H9 (cell line): ENCODE measurements at regions not wholly inside any gene's neighbourhood (a gene's known extent, or its start where the extent isn't known, plus 50 kb on each side); places are given as distances from the start of the nearest gene placed in this dataset.

Experiments
- DNase-seq: peaks from one replicate; pipeline ENCODE4 v3.0.0-alpha.2; 2017
- H2AFZ ChIP-seq: one replicate; pipeline ENCODE4 v1.6.1; 2013; ENCODE audit warnings: mild to moderate bottlenecking, low read length, control low read depth, moderate library complexity
- H2AK5ac ChIP-seq: 2 replicates; pipeline ENCODE4 v1.6.1; 2013; ENCODE audit warnings: low read length, control low read depth, mixed read lengths; ENCODE audit not compliant: insufficient read length
- H2BK120ac ChIP-seq: one replicate; pipeline ENCODE4 v1.6.1; 2013; ENCODE audit warnings: low read depth, mild to moderate bottlenecking, low read length, control low read depth, inconsistent platforms; ENCODE audit not compliant: poor library complexity, severe bottlenecking
- H2BK12ac ChIP-seq: 2 replicates; pipeline ENCODE4 v1.6.1; 2013; ENCODE audit warnings: low read length, control low read depth, mixed read lengths, low read depth; ENCODE audit not compliant: insufficient read length
- H2BK15ac ChIP-seq: 2 replicates; pipeline ENCODE4 v1.6.1; 2013; ENCODE audit warnings: low read depth, low read length, control low read depth
- H2BK20ac ChIP-seq: one replicate; pipeline ENCODE4 v1.6.1; 2013; ENCODE audit warnings: low read depth, mild to moderate bottlenecking, low read length, control low read depth, inconsistent platforms; ENCODE audit not compliant: poor library complexity, severe bottlenecking
- H2BK5ac ChIP-seq: 2 replicates; pipeline ENCODE4 v1.6.1; 2013; ENCODE audit warnings: low read length, control low read depth, mixed read lengths; ENCODE audit not compliant: insufficient read length
- H3K14ac ChIP-seq: 2 replicates; pipeline ENCODE4 v1.6.1; 2013; ENCODE audit warnings: low read length, control low read depth; ENCODE audit not compliant: insufficient read depth
- H3K18ac ChIP-seq: 2 replicates; pipeline ENCODE4 v1.6.1; 2013; ENCODE audit warnings: low read depth, mild to moderate bottlenecking, mixed read lengths, low read length, control low read depth; ENCODE audit not compliant: insufficient read length
- H3K23ac ChIP-seq: 2 replicates; pipeline ENCODE4 v1.6.1; 2013; ENCODE audit warnings: low read length, control low read depth, mixed read lengths, low read depth; ENCODE audit not compliant: insufficient read length
- H3K23me2 ChIP-seq: 2 replicates; pipeline ENCODE4 v1.6.1; 2013; ENCODE audit warnings: low read depth, mild to moderate bottlenecking, mixed read lengths, low read length, control low read depth; ENCODE audit not compliant: insufficient read length, poor library complexity, severe bottlenecking
- H3K27ac ChIP-seq: 2 replicates; pipeline ENCODE4 v1.5.1; 2013; ENCODE audit warnings: low read length, control low read depth, mixed read lengths, low read depth; ENCODE audit not compliant: insufficient read length
- H3K27me3 ChIP-seq: 2 replicates; pipeline ENCODE4 v1.6.1; 2013; ENCODE audit warnings: low read length, control low read depth, inconsistent platforms; ENCODE audit not compliant: insufficient read depth
- H3K4ac ChIP-seq: 2 replicates; pipeline ENCODE4 v1.6.1; 2013; ENCODE audit warnings: low read depth, mild to moderate bottlenecking, control low read depth, inconsistent platforms, low read length, moderate library complexity
- H3K4me1 ChIP-seq: 2 replicates; pipeline ENCODE4 v1.6.1; 2013; ENCODE audit warnings: low read length, control low read depth, inconsistent platforms; ENCODE audit not compliant: insufficient read depth
- H3K4me2 ChIP-seq: 2 replicates; pipeline ENCODE4 v1.6.1; 2013; ENCODE audit warnings: low read length, control low read depth, mixed read lengths; ENCODE audit not compliant: insufficient read length, insufficient read depth
- H3K56ac ChIP-seq: 2 replicates; pipeline ENCODE4 v1.6.1; 2013; ENCODE audit warnings: low read depth, mild to moderate bottlenecking, mixed read lengths, low read length, control low read depth; ENCODE audit not compliant: insufficient read length
- H3K79me1 ChIP-seq: 2 replicates; pipeline ENCODE4 v1.6.1; 2013; ENCODE audit warnings: low read depth, mild to moderate bottlenecking, moderate library complexity, low read length, control low read depth, inconsistent platforms; ENCODE audit not compliant: insufficient read depth, poor library complexity, severe bottlenecking
- H3K79me2 ChIP-seq: 2 replicates; pipeline ENCODE4 v1.6.1; 2013; ENCODE audit warnings: low read length, control low read depth, inconsistent platforms; ENCODE audit not compliant: insufficient read depth
- H3K9ac ChIP-seq: 2 replicates; pipeline ENCODE4 v1.6.1; 2013; ENCODE audit warnings: low read length, control low read depth, mixed read lengths; ENCODE audit not compliant: insufficient read length; ENCODE audit errors: extremely low read depth
- H3K9me3 ChIP-seq: one replicate; pipeline ENCODE4 v1.6.1; 2013; ENCODE audit warnings: low read depth, low read length, inconsistent platforms; ENCODE audit not compliant: control insufficient read depth
- H3T11ph ChIP-seq: one replicate; pipeline ENCODE4 v1.6.1; 2013; ENCODE audit warnings: mild to moderate bottlenecking, low read length, control low read depth, inconsistent platforms
- H4K20me1 ChIP-seq: one replicate; pipeline ENCODE4 v1.6.1; 2013; ENCODE audit not compliant: control insufficient read depth, insufficient read length, insufficient read depth
- H4K5ac ChIP-seq: 2 replicates; pipeline ENCODE4 v1.6.1; 2013; ENCODE audit warnings: low read depth, mild to moderate bottlenecking, mixed read lengths, low read length, control low read depth; ENCODE audit not compliant: insufficient read length
- H4K8ac ChIP-seq: replicated peaks from 2 replicates; pipeline ENCODE4 v1.6.1; 2013; ENCODE audit warnings: low read length, control low read depth, mixed read lengths, low read depth; ENCODE audit not compliant: insufficient read length
- H4K91ac ChIP-seq: 2 replicates; pipeline ENCODE4 v1.6.1; 2013; ENCODE audit warnings: low read depth, mild to moderate bottlenecking, moderate library complexity, mixed read lengths, low read length, control low read depth; ENCODE audit not compliant: insufficient read length
- H3K27ac Mint-ChIP-seq, 3 experiments: 2 replicates in 2 of 3; 3 replicates in 1 of 3; pipeline ENCODE4 v1.8.0; 2020 to 2021; ENCODE audit warnings: mixed read lengths in 3 of 3, mild to moderate bottlenecking in 1 of 3, moderate library complexity in 1 of 3
- H3K27me3 Mint-ChIP-seq: 2 replicates; pipeline ENCODE4 v1.8.0; 2021; ENCODE audit warnings: low read depth, mild to moderate bottlenecking, moderate library complexity, mixed read lengths
- H3K36me3 Mint-ChIP-seq, 3 experiments: 2 replicates in 2 of 3; 3 replicates in 1 of 3; pipeline ENCODE4 v1.8.0; 2020 to 2021; ENCODE audit warnings: low read depth in 3 of 3, mixed read lengths in 3 of 3; ENCODE audit not compliant: insufficient read depth in 1 of 3
- H3K4me1 Mint-ChIP-seq, 2 experiments: 2 replicates each; pipeline ENCODE4 v1.8.0; 2020; ENCODE audit warnings: mixed read lengths in 2 of 2
- H3K4me3 Mint-ChIP-seq, 2 experiments: 2 replicates in 1 of 2; 3 replicates in 1 of 2; pipeline ENCODE4 v1.8.0; 2020 to 2021; ENCODE audit warnings: mild to moderate bottlenecking in 2 of 2, mixed read lengths in 2 of 2, moderate library complexity in 1 of 2
- H3K9me3 Mint-ChIP-seq, 2 experiments: 2 replicates in 1 of 2; 3 replicates in 1 of 2; pipeline ENCODE4 v1.8.0; 2020; ENCODE audit warnings: mild to moderate bottlenecking in 2 of 2, mixed read lengths in 2 of 2, moderate library complexity in 1 of 2
- CTCF ChIP-seq: fragments of 200-600 bp; sonication (generic); conservative IDR thresholded peaks from 3 replicates; pipeline ENCODE4 v1.8.0; 2021; ENCODE audit warnings: antibody characterized with exemption, mild to moderate bottlenecking
- WGBS: extraction: QIAGEN DNeasy Blood & Tissue Kit; methylation state at CpG from one replicate; pipeline ENCODE4 v1.1.7; 2013; ENCODE audit warnings: missing lambda C conversion rate, low lambda C conversion rate, mixed read lengths; ENCODE audit not compliant: insufficient read length; ENCODE audit errors: extremely low coverage; 5-methylcytosine and 5-hydroxymethylcytosine counted together

GRCh38 chr20:48348022-48348421, 479.8 kb downstream of the PREX1 start:
- Histone ChIP-seq H3K4ac (no peak overlapping the region), H2BK20ac (no peak overlapping the region), H3K23ac (no peak overlapping the region), H3K14ac (no peak overlapping the region), H4K20me1 (no peaks in the 10 kb centered on the region), H2AFZ (no peak overlapping the region), H4K8ac (no peak overlapping the region), H2BK15ac (no peak overlapping the region), H3K27ac (no peak overlapping the region), H2BK120ac (no peak overlapping the region), H2BK5ac (no peak overlapping the region), H2AK5ac (no peak overlapping the region), H3K18ac (no peak overlapping the region), H2BK12ac (no peak overlapping the region), H4K91ac (no peak overlapping the region), H3K79me1 (no peaks in the 10 kb centered on the region), H3K27me3 (no peaks in the 10 kb centered on the region), H3K23me2 (no peaks in the 10 kb centered on the region), H3K9me3 (no peaks in the 10 kb centered on the region), H3K9ac (no peak overlapping the region), H4K5ac (no peak overlapping the region), H3K4me1 (no peaks in the 10 kb centered on the region), H3K79me2 (no peaks in the 10 kb centered on the region), H3T11ph (no peak overlapping the region), H3K56ac (no peak overlapping the region), H3K4me2 (no peak overlapping the region)
- Mint-ChIP-seq H3K9me3 (no peaks in the 10 kb centered on the region; a peak in 1 of 5 replicates), H3K27me3 (peaks cover 2% of the 10 kb centered on the region; the same call in 1 of the 2 replicates), H3K36me3 (no peaks in the 10 kb centered on the region), H3K4me3 (no peak overlapping the region), H3K27ac (no peak overlapping the region), H3K4me1 (peaks cover 3 to 4% of the 10 kb centered on the region in 2 experiments; a peak in 2 of 4 replicates)
- DNase-seq = no peak
- no CpG with 5 or more reads among the region's 3 CpGs for WGBS
- no peak for TF ChIP-seq CTCF
